ENCODE measurements at regions not wholly inside any gene's neighbourhood (a gene's known extent, or its start where the extent isn't known, plus 50 kb on each side); places are given as distances from the start of the nearest gene placed in this dataset.
A peak's percentile ranks its signal among the peaks of the same experiment; 100 is the strongest.
"Not testable (repeated sequence)": the region's sequence is repeated elsewhere in the genome, so short reads cannot be mapped to it uniquely, and the experiment has no call there.

GRCh38 chrX:27242581-27242980, 220.6 kb downstream of the PPP4R3C start:
- H3K27ac ChIP-seq = no peak overlapping the region
- TF ChIP-seq CTCF (IDR thresholded peaks at IDR 0.05) (no peak), ZFX (IDR thresholded peaks at IDR 0.05; ENCODE audit: borderline replicate concordance) (no peak)

- H3K27ac ChIP-seq = no peak overlapping the region
- TF ChIP-seq ZFX (IDR thresholded peaks at IDR 0.05; ENCODE audit: borderline replicate concordance) (no peak), CTCF (IDR thresholded peaks at IDR 0.05) (no peak)
These were observed 221.2 kb downstream of the PPP4R3C start for GRCh38 chrX:27241981-27242380.

- H3K27ac ChIP-seq = not testable (repeated sequence)
These were observed 223.1 kb downstream of the PPP4R3C start for GRCh38 chrX:27240042-27240441.

DNA sequence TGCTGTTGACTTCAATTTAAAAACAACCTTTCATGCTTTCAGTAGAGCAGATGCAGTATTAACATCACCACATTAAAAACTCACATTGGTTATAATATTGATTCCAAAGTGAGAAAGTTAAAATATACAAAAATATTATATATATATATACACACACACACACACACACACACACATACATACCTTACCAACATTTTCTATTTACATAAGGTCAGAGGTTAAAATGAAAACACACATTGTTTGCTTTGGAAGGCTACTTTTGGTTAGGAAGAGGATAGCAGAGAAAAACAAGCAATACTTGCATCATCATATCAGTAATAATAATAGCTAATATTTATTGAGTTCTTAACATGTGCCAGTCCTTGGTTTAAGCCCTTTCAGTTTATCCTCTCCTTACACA, 226.5 kb downstream of the PPP4R3C start:
- no peak for TF ChIP-seq CTCF (IDR thresholded peaks at IDR 0.05)
- no peak for TF ChIP-seq ZFX (IDR thresholded peaks at IDR 0.05; ENCODE audit: borderline replicate concordance)
- H3K27ac ChIP-seq = no peak overlapping the region

DNA sequence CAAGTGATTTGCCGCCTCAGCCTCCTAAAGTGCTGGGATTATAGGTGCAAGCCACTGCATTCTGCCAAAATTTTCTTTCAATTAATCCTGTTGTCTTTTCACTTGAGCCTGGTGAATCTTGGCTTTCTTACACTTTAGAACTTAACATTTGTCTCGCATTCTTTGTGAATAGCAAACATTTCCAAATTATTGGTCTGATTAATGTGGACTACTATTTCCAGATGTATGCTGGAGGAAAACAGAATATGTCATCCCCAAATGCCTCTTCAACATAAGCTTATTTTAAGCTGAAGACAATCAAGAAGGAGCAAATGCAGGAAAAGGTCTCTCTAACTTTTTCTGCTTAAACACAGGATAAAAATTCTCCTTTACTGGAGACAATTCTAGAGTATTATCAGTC, 233.4 kb downstream of the PPP4R3C start:
- TF ChIP-seq CTCF (IDR thresholded peaks at IDR 0.05) (no peak), ZFX (IDR thresholded peaks at IDR 0.05; ENCODE audit: borderline replicate concordance) (no peak)
- H3K27ac ChIP-seq = no peak overlapping the region

DNA sequence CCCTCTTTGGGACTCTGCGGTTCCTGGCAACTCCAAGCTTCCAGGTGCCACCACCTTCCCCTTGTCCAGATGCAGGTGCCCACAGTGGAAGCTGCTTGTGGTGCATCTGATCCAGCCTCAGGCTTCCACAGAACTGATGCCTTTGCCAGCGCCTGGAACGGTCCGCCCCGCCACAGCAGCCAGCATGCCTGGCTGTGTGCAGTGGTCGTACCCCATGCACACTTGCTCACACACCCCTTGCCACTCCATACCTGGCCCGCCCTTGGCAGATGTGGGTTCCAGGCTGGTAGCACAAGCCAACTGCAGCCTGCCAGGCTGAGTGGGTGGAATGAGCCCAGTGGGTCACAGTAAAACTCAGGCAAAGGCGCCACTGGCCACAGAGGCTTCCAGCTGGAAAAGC, 240.5 kb downstream of the PPP4R3C start:
- TF ChIP-seq CTCF (IDR thresholded peaks at IDR 0.05) = no peak
- TF ChIP-seq ZFX (IDR thresholded peaks at IDR 0.05; ENCODE audit: borderline replicate concordance) = no peak
- H3K27ac ChIP-seq = no peak overlapping the region

GRCh38 chrX:27186671-27187070, 276.5 kb downstream of the PPP4R3C start:
- peak; percentile 73 for TF ChIP-seq CTCF (IDR thresholded peaks at IDR 0.05)
- TF ChIP-seq ZFX (IDR thresholded peaks at IDR 0.05; ENCODE audit: borderline replicate concordance) = no peak

DNA sequence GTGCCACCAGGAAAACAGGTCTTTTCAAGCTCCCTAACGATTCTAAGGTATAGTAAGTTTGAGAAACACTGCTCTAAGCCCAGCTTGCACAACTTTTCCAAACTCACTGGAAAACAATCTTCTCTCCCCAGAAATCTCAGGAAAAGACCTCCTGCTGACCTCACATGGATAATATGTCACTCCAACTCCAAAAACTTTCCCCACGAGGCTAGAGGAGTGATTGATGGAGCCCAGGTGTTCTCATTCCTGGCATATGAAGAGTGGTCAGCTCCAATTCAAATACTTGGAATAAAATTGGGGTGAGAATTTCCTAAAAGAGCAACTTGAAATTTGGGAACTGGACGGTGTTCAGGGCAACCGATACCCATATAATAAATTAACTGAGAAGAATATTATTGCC, 299.9 kb downstream of the PPP4R3C start:
- H3K27ac ChIP-seq = no peak overlapping the region
- TF ChIP-seq ZFX (IDR thresholded peaks at IDR 0.05; ENCODE audit: borderline replicate concordance) (no peak), CTCF (IDR thresholded peaks at IDR 0.05) (no peak)

More at GRCh38 chrX:27186671-27187070, 276.5 kb downstream of the PPP4R3C start:
- H3K27ac ChIP-seq = no peak overlapping the region
